ENCODE measurements at regions not wholly inside any gene's neighbourhood (a gene's known extent, or its start where the extent isn't known, plus 50 kb on each side); places are given as distances from the start of the nearest gene placed in this dataset.

GRCh38 chr13:31913459-31913858 lies 118.1 kb upstream of the FRY start:
- H3K4me3 ChIP-seq (ENCODE audit: low read length): no peak overlapping the region
- DNase-seq (ENCODE audit: low read depth): no peak
- TF ChIP-seq, protein P1, sequence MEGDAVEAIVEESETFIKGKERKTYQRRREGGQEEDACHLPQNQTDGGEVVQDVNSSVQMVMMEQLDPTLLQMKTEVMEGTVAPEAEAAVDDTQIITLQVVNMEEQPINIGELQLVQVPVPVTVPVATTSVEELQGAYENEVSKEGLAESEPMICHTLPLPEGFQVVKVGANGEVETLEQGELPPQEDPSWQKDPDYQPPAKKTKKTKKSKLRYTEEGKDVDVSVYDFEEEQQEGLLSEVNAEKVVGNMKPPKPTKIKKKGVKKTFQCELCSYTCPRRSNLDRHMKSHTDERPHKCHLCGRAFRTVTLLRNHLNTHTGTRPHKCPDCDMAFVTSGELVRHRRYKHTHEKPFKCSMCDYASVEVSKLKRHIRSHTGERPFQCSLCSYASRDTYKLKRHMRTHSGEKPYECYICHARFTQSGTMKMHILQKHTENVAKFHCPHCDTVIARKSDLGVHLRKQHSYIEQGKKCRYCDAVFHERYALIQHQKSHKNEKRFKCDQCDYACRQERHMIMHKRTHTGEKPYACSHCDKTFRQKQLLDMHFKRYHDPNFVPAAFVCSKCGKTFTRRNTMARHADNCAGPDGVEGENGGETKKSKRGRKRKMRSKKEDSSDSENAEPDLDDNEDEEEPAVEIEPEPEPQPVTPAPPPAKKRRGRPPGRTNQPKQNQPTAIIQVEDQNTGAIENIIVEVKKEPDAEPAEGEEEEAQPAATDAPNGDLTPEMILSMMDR (conservative IDR thresholded peaks at IDR 0.05; ENCODE audit: low read depth, low read length): no peak

DNA sequence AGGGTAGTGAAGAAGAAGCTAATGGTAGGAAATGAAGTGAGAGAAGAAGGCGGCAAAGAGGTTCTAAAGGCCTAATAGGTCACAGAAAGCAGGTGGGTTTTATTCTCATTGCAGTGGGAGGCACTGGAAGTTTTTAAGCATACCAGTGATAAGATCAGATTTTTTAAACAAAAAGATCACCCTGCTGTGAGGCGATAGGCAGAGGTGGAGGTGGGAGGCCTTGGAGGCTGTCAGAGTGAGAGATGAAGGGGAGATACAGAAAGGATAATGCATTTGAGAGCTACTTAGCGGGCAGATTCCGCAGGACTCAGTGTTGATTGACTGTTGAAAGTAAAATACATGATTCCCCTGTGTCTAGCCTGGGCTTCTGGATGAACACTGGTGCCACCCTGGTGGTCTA lies 116.7 kb upstream of the FRY start:
- no peak overlapping the region for H3K4me3 ChIP-seq (ENCODE audit: low read length)
- TF ChIP-seq, protein P1 (conservative IDR thresholded peaks at IDR 0.05; ENCODE audit: low read depth, low read length): no peak
- DNase-seq (ENCODE audit: low read depth): no peak

- TF ChIP-seq, protein P1 (conservative IDR thresholded peaks at IDR 0.05; ENCODE audit: low read depth, low read length): no peak
- no peak overlapping the region for H3K4me3 ChIP-seq (ENCODE audit: low read length)
- no peak for DNase-seq (ENCODE audit: low read depth)
Observed at GRCh38 chr13:31918707-31919106, 112.9 kb upstream of the FRY start.

- TF ChIP-seq, protein P1 (conservative IDR thresholded peaks at IDR 0.05; ENCODE audit: low read depth, low read length): no peak
- no peak for DNase-seq (ENCODE audit: low read depth)
- H3K4me3 ChIP-seq (ENCODE audit: low read length): no peak overlapping the region
Observed at GRCh38 chr13:31919241-31919640, 112.3 kb upstream of the FRY start.

DNA sequence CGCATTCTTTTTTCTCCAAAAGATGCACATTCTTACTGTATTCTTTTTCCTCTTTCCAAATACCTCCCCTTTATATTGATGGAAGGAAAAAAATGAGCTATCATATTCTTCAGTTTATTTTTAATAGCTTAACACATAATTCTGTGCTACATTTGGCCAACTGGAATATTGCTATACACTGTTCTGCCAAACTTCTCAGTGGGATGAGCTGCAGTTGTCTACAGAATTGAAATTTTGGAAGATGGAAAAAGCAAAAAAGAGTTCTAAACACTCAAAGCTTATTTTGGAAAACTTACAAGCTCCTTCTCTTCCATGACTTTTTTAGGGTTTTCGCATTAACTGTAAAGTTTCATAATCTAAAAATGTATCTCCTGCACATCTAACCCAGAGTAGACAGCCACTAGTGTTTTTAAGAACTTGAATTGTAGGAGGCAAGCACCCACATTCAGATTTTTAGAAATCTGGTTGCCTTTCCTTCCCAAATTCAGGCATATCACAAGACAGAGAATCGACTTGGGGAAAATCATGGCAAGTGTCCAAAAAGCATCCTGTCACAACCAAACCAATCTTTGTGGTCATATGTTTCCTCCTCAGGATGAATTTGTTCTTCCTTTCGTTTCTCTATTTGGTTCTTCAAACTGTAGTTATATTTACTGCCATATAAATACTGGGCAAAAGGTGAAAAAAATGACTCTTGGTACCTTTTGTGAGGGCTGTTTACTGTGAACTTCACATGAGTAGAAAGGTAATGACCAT lies 111.4 kb upstream of the FRY start:
- TF ChIP-seq, protein P1 (conservative IDR thresholded peaks at IDR 0.05; ENCODE audit: low read depth, low read length): no peak
- no peak overlapping the region for H3K4me3 ChIP-seq (ENCODE audit: low read length)
- no peak for DNase-seq (ENCODE audit: low read depth)

GRCh38 chr13:31920727-31921100 lies 110.9 kb upstream of the FRY start:
- DNase-seq (ENCODE audit: low read depth): no peak
- TF ChIP-seq, protein P1 (conservative IDR thresholded peaks at IDR 0.05; ENCODE audit: low read depth, low read length): no peak
- H3K4me3 ChIP-seq (ENCODE audit: low read length): no peak overlapping the region

DNA sequence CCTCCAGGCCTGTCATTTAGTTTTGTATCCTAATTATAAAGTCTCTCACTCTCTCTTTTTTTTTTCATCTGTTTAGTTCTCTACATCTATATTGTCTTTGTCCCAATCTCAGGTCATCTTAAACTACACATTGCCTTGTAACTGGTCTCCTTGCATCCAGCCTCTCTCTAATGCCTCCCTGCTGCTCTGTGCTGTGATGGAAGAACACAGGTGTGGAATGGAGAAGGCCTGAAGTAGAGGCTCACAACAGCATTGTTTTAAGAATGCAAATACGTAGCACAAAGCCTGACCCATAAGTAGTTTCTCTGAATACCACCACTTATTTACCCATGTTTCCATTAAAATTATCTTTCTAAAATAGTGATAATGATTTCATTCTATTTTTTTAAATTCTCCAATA lies 108.8 kb upstream of the FRY start:
- no peak overlapping the region for H3K4me3 ChIP-seq (ENCODE audit: low read length)
- DNase-seq (ENCODE audit: low read depth): no peak
- TF ChIP-seq, protein P1 (conservative IDR thresholded peaks at IDR 0.05; ENCODE audit: low read depth, low read length): no peak
